ENCODE measurements at regions not wholly inside any gene's neighbourhood (a gene's known extent, or its start where the extent isn't known, plus 50 kb on each side); places are given as distances from the start of the nearest gene placed in this dataset.

- TF ChIP-seq RARB (CRISPR knock-in tag; IDR thresholded peaks at IDR 0.05) (no peak), SNAI2 (CRISPR knock-in tag; IDR thresholded peaks at IDR 0.05) (no peak), ZFP30 (CRISPR knock-in tag; IDR thresholded peaks at IDR 0.05) (no peak), GLIS3 (CRISPR knock-in tag; IDR thresholded peaks at IDR 0.05) (no peak), ZFP3 (CRISPR knock-in tag; IDR thresholded peaks at IDR 0.05) (no peak), OSR1 (CRISPR knock-in tag; IDR thresholded peaks at IDR 0.05) (no peak), CSDC2 (CRISPR knock-in tag; IDR thresholded peaks at IDR 0.05) (no peak), PATZ1 (CRISPR knock-in tag; IDR thresholded peaks at IDR 0.05; ENCODE audit: borderline replicate concordance) (no peak), ZNF565 (CRISPR knock-in tag; conservative IDR thresholded peaks at IDR 0.05; ENCODE audit: low read depth) (no peak), BACH2 (CRISPR knock-in tag; IDR thresholded peaks at IDR 0.05; ENCODE audit: borderline replicate concordance) (no peak)
- TF ChIP-seq, protein P1, sequence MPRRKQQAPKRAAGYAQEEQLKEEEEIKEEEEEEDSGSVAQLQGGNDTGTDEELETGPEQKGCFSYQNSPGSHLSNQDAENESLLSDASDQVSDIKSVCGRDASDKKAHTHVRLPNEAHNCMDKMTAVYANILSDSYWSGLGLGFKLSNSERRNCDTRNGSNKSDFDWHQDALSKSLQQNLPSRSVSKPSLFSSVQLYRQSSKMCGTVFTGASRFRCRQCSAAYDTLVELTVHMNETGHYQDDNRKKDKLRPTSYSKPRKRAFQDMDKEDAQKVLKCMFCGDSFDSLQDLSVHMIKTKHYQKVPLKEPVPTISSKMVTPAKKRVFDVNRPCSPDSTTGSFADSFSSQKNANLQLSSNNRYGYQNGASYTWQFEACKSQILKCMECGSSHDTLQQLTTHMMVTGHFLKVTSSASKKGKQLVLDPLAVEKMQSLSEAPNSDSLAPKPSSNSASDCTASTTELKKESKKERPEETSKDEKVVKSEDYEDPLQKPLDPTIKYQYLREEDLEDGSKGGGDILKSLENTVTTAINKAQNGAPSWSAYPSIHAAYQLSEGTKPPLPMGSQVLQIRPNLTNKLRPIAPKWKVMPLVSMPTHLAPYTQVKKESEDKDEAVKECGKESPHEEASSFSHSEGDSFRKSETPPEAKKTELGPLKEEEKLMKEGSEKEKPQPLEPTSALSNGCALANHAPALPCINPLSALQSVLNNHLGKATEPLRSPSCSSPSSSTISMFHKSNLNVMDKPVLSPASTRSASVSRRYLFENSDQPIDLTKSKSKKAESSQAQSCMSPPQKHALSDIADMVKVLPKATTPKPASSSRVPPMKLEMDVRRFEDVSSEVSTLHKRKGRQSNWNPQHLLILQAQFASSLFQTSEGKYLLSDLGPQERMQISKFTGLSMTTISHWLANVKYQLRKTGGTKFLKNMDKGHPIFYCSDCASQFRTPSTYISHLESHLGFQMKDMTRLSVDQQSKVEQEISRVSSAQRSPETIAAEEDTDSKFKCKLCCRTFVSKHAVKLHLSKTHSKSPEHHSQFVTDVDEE (CRISPR knock-in tag; IDR thresholded peaks at IDR 0.05) = no peak
- TF ChIP-seq, protein P2, sequence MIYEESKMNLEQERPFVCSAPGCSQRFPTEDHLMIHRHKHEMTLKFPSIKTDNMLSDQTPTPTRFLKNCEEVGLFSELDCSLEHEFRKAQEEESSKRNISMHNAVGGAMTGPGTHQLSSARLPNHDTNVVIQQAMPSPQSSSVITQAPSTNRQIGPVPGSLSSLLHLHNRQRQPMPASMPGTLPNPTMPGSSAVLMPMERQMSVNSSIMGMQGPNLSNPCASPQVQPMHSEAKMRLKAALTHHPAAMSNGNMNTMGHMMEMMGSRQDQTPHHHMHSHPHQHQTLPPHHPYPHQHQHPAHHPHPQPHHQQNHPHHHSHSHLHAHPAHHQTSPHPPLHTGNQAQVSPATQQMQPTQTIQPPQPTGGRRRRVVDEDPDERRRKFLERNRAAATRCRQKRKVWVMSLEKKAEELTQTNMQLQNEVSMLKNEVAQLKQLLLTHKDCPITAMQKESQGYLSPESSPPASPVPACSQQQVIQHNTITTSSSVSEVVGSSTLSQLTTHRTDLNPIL (CRISPR knock-in tag; IDR thresholded peaks at IDR 0.05; ENCODE audit: low read depth) = no peak
- TF ChIP-seq, protein P3, sequence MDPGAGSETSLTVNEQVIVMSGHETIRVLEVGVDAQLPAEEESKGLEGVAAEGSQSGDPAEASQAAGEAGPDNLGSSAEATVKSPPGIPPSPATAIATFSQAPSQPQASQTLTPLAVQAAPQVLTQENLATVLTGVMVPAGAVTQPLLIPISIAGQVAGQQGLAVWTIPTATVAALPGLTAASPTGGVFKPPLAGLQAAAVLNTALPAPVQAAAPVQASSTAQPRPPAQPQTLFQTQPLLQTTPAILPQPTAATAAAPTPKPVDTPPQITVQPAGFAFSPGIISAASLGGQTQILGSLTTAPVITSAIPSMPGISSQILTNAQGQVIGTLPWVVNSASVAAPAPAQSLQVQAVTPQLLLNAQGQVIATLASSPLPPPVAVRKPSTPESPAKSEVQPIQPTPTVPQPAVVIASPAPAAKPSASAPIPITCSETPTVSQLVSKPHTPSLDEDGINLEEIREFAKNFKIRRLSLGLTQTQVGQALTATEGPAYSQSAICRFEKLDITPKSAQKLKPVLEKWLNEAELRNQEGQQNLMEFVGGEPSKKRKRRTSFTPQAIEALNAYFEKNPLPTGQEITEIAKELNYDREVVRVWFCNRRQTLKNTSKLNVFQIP (CRISPR knock-in tag; IDR thresholded peaks at IDR 0.05; ENCODE audit: borderline replicate concordance, low read depth) = no peak
These were observed 301.9 kb upstream of the ZC3H12C start for GRCh38 chr11:109791337-109791736.

All from SK-N-SH treated with all-trans-retinoic acid at 6 μM for 48 hours (cell line).